H1 (cell line): ENCODE measurements at regions not wholly inside any gene's neighbourhood (a gene's known extent, or its start where the extent isn't known, plus 50 kb on each side); places are given as distances from the start of the nearest gene placed in this dataset.

ENCODE experiments used
- CTCF ChIA-PET: fragments of 300-600 bp; sonication (Branson Sonifier 250); formaldehyde crosslinking; loops from one replicate; lab custom pipeline; 2021; ENCODE audit not compliant: partially characterized antibody; lab: Charles Lee
- POLR2A ChIA-PET: fragments of 300-600 bp; sonication (Branson Sonifier 250); formaldehyde crosslinking; loops from one replicate; lab custom pipeline; 2021; ENCODE audit warnings: inconsistent platforms; ENCODE audit not compliant: partially characterized antibody; lab: Charles Lee
- DNase-seq, 2 experiments: peaks; one replicate each; pipeline versions ENCODE4 v3.0.0 to v3.0.0-alpha.2; 2010 to 2022; ENCODE audit warnings: low spot score in 2 of 2, low read depth in 1 of 2, mixed read lengths in 1 of 2
- FAIRE-seq: peaks from 2 replicates; lab custom pipeline; 2011; peaks lifted over from hg19 to GRCh38; lab: Jason Lieb, UNC
- H2AFZ ChIP-seq: 2 replicates; pipeline ENCODE4 v1.8.1; 2012; ENCODE audit warnings: low read length, inconsistent platforms
- H2AK5ac ChIP-seq: 2 replicates; pipeline ENCODE4 v1.6.1; 2013; ENCODE audit warnings: low read depth, low read length
- H2BK120ac ChIP-seq: replicated peaks from 2 replicates; pipeline ENCODE3; 2013; ENCODE audit warnings: low read depth, low read length, inconsistent platforms
- H2BK12ac ChIP-seq: 2 replicates; pipeline ENCODE4 v1.6.1; 2013; ENCODE audit warnings: low read depth, low read length
- H2BK15ac ChIP-seq: 2 replicates; pipeline ENCODE4 v1.6.1; 2013; ENCODE audit warnings: low read length
- H2BK20ac ChIP-seq: 2 replicates; pipeline ENCODE4 v1.6.1; 2013; ENCODE audit warnings: low read length
- H2BK5ac ChIP-seq: 2 replicates; pipeline ENCODE4 v1.6.1; 2013; ENCODE audit warnings: low read depth, low read length
- H3K14ac ChIP-seq: 2 replicates; pipeline ENCODE4 v1.6.1; 2013; ENCODE audit warnings: inconsistent platforms; ENCODE audit not compliant: insufficient read length
- H3K18ac ChIP-seq: 2 replicates; pipeline ENCODE4 v1.6.1; 2013; ENCODE audit warnings: low read length; ENCODE audit errors: extremely low read depth
- H3K23ac ChIP-seq: 2 replicates; pipeline ENCODE4 v1.6.1; 2013; ENCODE audit warnings: inconsistent platforms; ENCODE audit not compliant: insufficient read length
- H3K23me2 ChIP-seq: 2 replicates; pipeline ENCODE4 v1.6.1; 2013; ENCODE audit warnings: low read depth, low read length
- H3K27ac ChIP-seq: 2 replicates; pipeline ENCODE4 v1.6.1; 2011; ENCODE audit warnings: low read depth, low read length, inconsistent platforms
- H3K27me3 ChIP-seq, 4 experiments: replicated peaks in 1 of 4; 1 replicate in 1 of 4; 2 replicates in 3 of 4; pipeline versions ENCODE4 v1.6.1 to v1.8.1; 2011 to 2013; ENCODE audit warnings: low read length in 3 of 4, mild to moderate bottlenecking in 3 of 4, inconsistent platforms in 2 of 4, mixed read lengths in 2 of 4, moderate library complexity in 1 of 4; ENCODE audit not compliant: control insufficient read depth in 3 of 4, insufficient read depth in 3 of 4; ENCODE audit errors: extremely low read depth in 1 of 4
- H3K36me3 ChIP-seq, 4 experiments: 2 replicates each; pipeline versions ENCODE4 v1.6.1 to v1.8.1; 2011 to 2013; ENCODE audit warnings: mild to moderate bottlenecking in 4 of 4, low read length in 3 of 4, moderate library complexity in 2 of 4, control low read depth in 1 of 4, inconsistent platforms in 1 of 4; ENCODE audit not compliant: insufficient read depth in 4 of 4, control insufficient read depth in 2 of 4
- H3K4ac ChIP-seq: replicated peaks from 2 replicates; pipeline ENCODE3; 2013; ENCODE audit warnings: low read length, low read depth, mixed read lengths, inconsistent platforms; ENCODE audit not compliant: insufficient read length
- H3K4me1 ChIP-seq, 4 experiments: replicated peaks in 1 of 4; 1 replicate in 1 of 4; 2 replicates in 3 of 4; pipeline versions ENCODE4 v1.6.1 to v1.8.1; 2011 to 2013; ENCODE audit warnings: low read length in 3 of 4, inconsistent platforms in 2 of 4, mixed read lengths in 1 of 4; ENCODE audit not compliant: insufficient read depth in 4 of 4, control insufficient read depth in 3 of 4
- H3K4me2 ChIP-seq, 2 experiments: 2 replicates each; pipeline versions ENCODE4 v1.6.1 to v1.8.1; 2011 to 2013; ENCODE audit warnings: low read depth in 2 of 2, low read length in 2 of 2, control low read depth in 1 of 2, inconsistent platforms in 1 of 2, mild to moderate bottlenecking in 1 of 2; ENCODE audit not compliant: insufficient read depth in 1 of 2
- H3K4me3 ChIP-seq, 4 experiments: fragments of 200-600, 300-600 bp in 1 of 4; sonication (generic), shearing (Covaris generic), sonication (Bioruptor Twin) in 1 of 4; 2 replicates each; pipeline versions ENCODE4 v1.5.1 to v1.8.1; 2011 to 2016; ENCODE audit warnings: low read length in 4 of 4, low read depth in 3 of 4, control low read depth in 2 of 4, inconsistent platforms in 2 of 4, mild to moderate bottlenecking in 2 of 4, mixed read lengths in 1 of 4, moderate library complexity in 1 of 4; ENCODE audit not compliant: insufficient read depth in 2 of 4; ENCODE audit errors: extremely low read depth in 1 of 4
- H3K56ac ChIP-seq: replicated peaks from 2 replicates; pipeline ENCODE3; 2013; ENCODE audit warnings: low read depth, mild to moderate bottlenecking, mixed read lengths, low read length, inconsistent platforms; ENCODE audit not compliant: insufficient read length
- H3K79me1 ChIP-seq: 2 replicates; pipeline ENCODE4 v1.6.1; 2013; ENCODE audit warnings: low read depth, low read length, control low read depth
- H3K79me2 ChIP-seq, 2 experiments: 2 replicates each; pipeline versions ENCODE4 v1.6.1 to v1.8.1; 2012 to 2013; ENCODE audit warnings: low read length in 2 of 2, mild to moderate bottlenecking in 2 of 2, inconsistent platforms in 1 of 2; ENCODE audit not compliant: insufficient read depth in 2 of 2, control insufficient read depth in 1 of 2
- H3K9ac ChIP-seq, 4 experiments: replicated peaks in 1 of 4; 1 replicate in 1 of 4; 2 replicates in 3 of 4; pipeline versions ENCODE4 v1.6.1 to v1.8.1; 2011 to 2013; ENCODE audit warnings: low read depth in 3 of 4, low read length in 3 of 4, control low read depth in 2 of 4, mild to moderate bottlenecking in 2 of 4, moderate library complexity in 2 of 4, inconsistent platforms in 1 of 4; ENCODE audit errors: extremely low read depth in 1 of 4
- H3K9me3 ChIP-seq, 2 experiments: 2 replicates each; pipeline versions ENCODE4 v1.6.1 to v1.8.1; 2012 to 2013; ENCODE audit warnings: mild to moderate bottlenecking in 2 of 2, moderate library complexity in 2 of 2, control low read depth in 1 of 2, inconsistent platforms in 1 of 2, low read depth in 1 of 2, low read length in 1 of 2, mixed read lengths in 1 of 2; ENCODE audit not compliant: insufficient read depth in 2 of 2
- H4K20me1 ChIP-seq, 2 experiments: replicated peaks in 1 of 2; 2 replicates each; pipeline versions ENCODE3 to v1.8.1; 2011 to 2013; ENCODE audit warnings: inconsistent platforms in 2 of 2, low read length in 2 of 2, mild to moderate bottlenecking in 1 of 2; ENCODE audit not compliant: insufficient read depth in 2 of 2, control insufficient read depth in 1 of 2
- H4K5ac ChIP-seq: 2 replicates; pipeline ENCODE4 v1.6.1; 2013; ENCODE audit warnings: low read length, low read depth, mixed read lengths, inconsistent platforms; ENCODE audit not compliant: insufficient read length
- H4K8ac ChIP-seq: 2 replicates; pipeline ENCODE4 v1.8.0; 2013; ENCODE audit warnings: mild to moderate bottlenecking, moderate library complexity, low read length, inconsistent platforms; ENCODE audit not compliant: insufficient read depth; ENCODE audit errors: extremely low read depth
- H4K91ac ChIP-seq: replicated peaks from 2 replicates; pipeline ENCODE3; 2013; ENCODE audit warnings: low read length, mixed read lengths, inconsistent platforms; ENCODE audit not compliant: insufficient read length
- BRCA1 ChIP-seq: IDR thresholded peaks from 2 replicates; pipeline ENCODE4 v1.6.1; 2012; ENCODE audit warnings: low read depth, low read length, improper control_type of control experiment
- EP300 ChIP-seq, 2 experiments: IDR thresholded peaks; 1 replicate in 1 of 2; 2 replicates in 1 of 2; pipeline ENCODE4 v1.6.1; 2011 to 2012; ENCODE audit warnings: low read depth in 2 of 2, low read length in 2 of 2, mild to moderate bottlenecking in 2 of 2, borderline replicate concordance in 1 of 2, inconsistent platforms in 1 of 2, moderate library complexity in 1 of 2
- NRF1 ChIP-seq: IDR thresholded peaks from 2 replicates; pipeline ENCODE4 v1.6.1; 2011; ENCODE audit warnings: mild to moderate bottlenecking, low read depth, low read length, improper control_type of control experiment
- POLR2AphosphoS5 ChIP-seq: IDR thresholded peaks from 2 replicates; pipeline ENCODE4 v1.6.1; 2011; ENCODE audit warnings: low read depth, low read length
- SIRT6 ChIP-seq: IDR thresholded peaks from one replicate; pipeline ENCODE4 v1.7.1; 2012; ENCODE audit warnings: low read length, inconsistent platforms

DNA sequence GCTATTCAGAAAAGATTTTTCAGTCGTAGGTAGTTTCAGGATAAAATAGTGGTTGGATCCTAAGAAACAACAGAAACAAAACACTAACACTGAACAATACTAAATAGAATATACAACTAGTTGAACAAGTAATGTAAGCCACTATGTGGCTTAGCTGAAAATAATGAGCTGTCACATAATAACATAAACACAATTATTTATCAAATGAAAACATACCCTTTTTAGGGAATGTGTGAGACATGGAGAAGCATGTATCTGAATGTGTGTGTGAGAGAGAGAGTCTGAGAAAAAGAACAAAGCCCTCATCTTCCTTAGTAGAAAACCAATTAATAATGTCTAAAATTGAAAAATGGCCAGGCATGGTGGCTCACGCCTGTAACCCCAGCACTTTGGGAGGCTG is 122.6 kb upstream of the LOC128125822 start (continued):
- TF ChIP-seq POLR2AphosphoS5: no peak
- TF ChIP-seq, all 59 proteins: peak for 0

DNA sequence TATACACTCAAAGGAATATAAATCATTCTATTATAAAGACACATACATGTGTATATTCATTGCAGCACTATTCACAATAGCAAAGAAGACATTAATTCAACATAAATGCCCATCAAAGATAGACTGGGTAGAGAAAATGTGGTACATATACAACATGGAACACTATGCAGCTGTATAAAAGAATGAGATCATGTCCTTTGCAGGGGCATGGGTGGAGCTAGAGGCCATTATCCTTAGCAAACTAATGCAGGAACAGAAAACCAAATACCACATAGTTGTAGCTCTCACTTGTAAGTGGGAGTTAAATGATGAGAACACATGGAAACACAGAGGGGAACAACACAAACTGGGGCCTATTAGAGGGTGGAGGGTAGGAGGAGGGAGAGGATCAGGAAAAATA is 121.0 kb upstream of the LOC128125822 start:
- H3K27me3 ChIP-seq: no peaks in the 10 kb centered on the region
- no peak overlapping the region for H2AK5ac ChIP-seq
- H3K23ac ChIP-seq: no peak overlapping the region
- H2BK5ac ChIP-seq: no peak overlapping the region
- H3K27ac ChIP-seq: no peak overlapping the region
- H2AFZ ChIP-seq: no peak overlapping the region
- no peaks in the 10 kb centered on the region for H3K23me2 ChIP-seq
- H2BK120ac ChIP-seq: no peak overlapping the region
- no peak overlapping the region for H4K5ac ChIP-seq
- no peaks in the 10 kb centered on the region for H3K79me2 ChIP-seq
- H3K14ac ChIP-seq: no peak overlapping the region
- H2BK12ac ChIP-seq: no peak overlapping the region
- H4K8ac ChIP-seq: no peak overlapping the region
- no peak overlapping the region for H3K18ac ChIP-seq
- no peaks in the 10 kb centered on the region for H3K9me3 ChIP-seq
- H3K4me2 ChIP-seq: no peak overlapping the region
- no peak overlapping the region for H4K91ac ChIP-seq
- no peaks in the 10 kb centered on the region for H4K20me1 ChIP-seq
- CTCF ChIA-PET: interaction anchor here (1.4 kb wide), 1 partner anchor 10 kb away, joined by 9 read pairs; no protein-coding TSS in a partner anchor
- no peaks in the 10 kb centered on the region for H3K79me1 ChIP-seq
- no peak overlapping the region for H3K56ac ChIP-seq
- H3K9ac ChIP-seq: no peak overlapping the region
- no peak overlapping the region for H3K4ac ChIP-seq
- no peak overlapping the region for H3K4me3 ChIP-seq
- H3K36me3 ChIP-seq: no peaks in the 10 kb centered on the region
- POLR2A ChIA-PET: no interaction called here
- no peak overlapping the region for H2BK15ac ChIP-seq
- no peak overlapping the region for H2BK20ac ChIP-seq
- FAIRE-seq: no peak
- H3K4me1 ChIP-seq: no peaks in the 10 kb centered on the region
- no peak for DNase-seq
- no peak for TF ChIP-seq EP300 (IDR thresholded peaks at IDR 0.05; ENCODE audit: borderline replicate concordance in 1 of 2, low read depth in 2 of 2, low read length in 2 of 2)
- no peak for TF ChIP-seq BRCA1
- TF ChIP-seq SIRT6: no peak
- no peak for TF ChIP-seq NRF1
